ENCODE measurements at regions not wholly inside any gene's neighbourhood (a gene's known extent, or its start where the extent isn't known, plus 50 kb on each side); places are given as distances from the start of the nearest gene placed in this dataset.

DNA sequence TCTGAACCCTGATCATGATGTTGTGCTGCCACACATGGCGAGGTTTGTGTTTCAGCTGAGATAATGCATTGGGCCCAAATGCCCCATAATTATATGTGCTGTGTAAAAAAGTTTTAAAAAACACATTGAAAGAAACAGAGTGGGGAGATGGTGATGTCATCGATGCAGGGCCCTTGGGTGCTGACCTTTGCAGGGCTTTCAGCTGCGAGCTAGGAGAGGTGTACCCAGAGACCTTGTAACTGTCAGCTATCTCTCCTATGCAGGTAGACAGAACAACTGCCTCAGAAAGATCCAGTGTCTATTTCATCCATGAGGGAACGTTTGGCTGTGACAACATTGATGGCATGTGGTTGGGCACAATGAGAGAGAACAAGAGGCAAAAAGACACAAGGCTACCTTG is 286.9 kb upstream of the CELF4 start:
- DNase-seq = no peak

GRCh38 chr18:37847544-37847943 is 281.9 kb upstream of the CELF4 start:
- ChIA-PET POLR2A (ENCODE audit: partially characterized antibody) (no interaction called here), CTCF (ENCODE audit: partially characterized antibody) (no interaction called here)
- intact Hi-C loops (cut with micrococcal nuclease) = no loop called here
- no peak overlapping the region for H3K4me3 ChIP-seq (ENCODE audit: low read length in 2 of 2)
- H3K4me3 Mint-ChIP-seq = no peak overlapping the region
- H3K27me3 ChIP-seq (ENCODE audit: insufficient read depth, low read length) = no peaks in the 10 kb centered on the region
- DNase-seq = no peak
- H3K27me3 Mint-ChIP-seq = no peaks in the 10 kb centered on the region
- no peak overlapping the region for H3K27ac ChIP-seq (ENCODE audit: low read depth, low read length)
- H3K4me1 ChIP-seq (ENCODE audit: insufficient read depth, low read length) = no peaks in the 10 kb centered on the region
- no peaks in the 10 kb centered on the region for H3K9me3 ChIP-seq (ENCODE audit: control insufficient read depth in 1 of 2, low read length in 2 of 2)
- no peak overlapping the region for H3K27ac Mint-ChIP-seq
- no peaks in the 10 kb centered on the region for H3K36me3 Mint-ChIP-seq
- H3K9me3 Mint-ChIP-seq = peaks cover 0 to 13% (median 5%) of the 10 kb centered on the region in 8 donors
- no peaks in the 10 kb centered on the region for H3K36me3 ChIP-seq (ENCODE audit: insufficient read depth, low read length)
- H3K4me1 Mint-ChIP-seq = no peaks in the 10 kb centered on the region

More for the DNA sequence above, 286.9 kb upstream of the CELF4 start:
- Mint-ChIP-seq H3K27me3 (no peaks in the 10 kb centered on the region), H3K27ac (no peak overlapping the region), H3K36me3 (no peaks in the 10 kb centered on the region), H3K4me1 (peaks cover 0 to 2% (median 0%) of the 10 kb centered on the region in 4 donors), H3K9me3 (peaks cover 0 to 17% (median 9%) of the 10 kb centered on the region in 8 donors), H3K4me3 (no peak overlapping the region)
- Histone ChIP-seq H3K36me3 (ENCODE audit: insufficient read depth, low read length) (no peaks in the 10 kb centered on the region), H3K4me3 (ENCODE audit: low read length in 2 of 2) (no peak overlapping the region), H3K9me3 (ENCODE audit: control insufficient read depth in 1 of 2, low read length in 2 of 2) (no peaks in the 10 kb centered on the region), H3K4me1 (ENCODE audit: insufficient read depth, low read length) (no peaks in the 10 kb centered on the region), H3K27ac (ENCODE audit: low read depth, low read length) (no peak overlapping the region), H3K27me3 (ENCODE audit: insufficient read depth, low read length) (no peaks in the 10 kb centered on the region)
- intact Hi-C loops (cut with micrococcal nuclease) = no loop called here
- ChIA-PET POLR2A (ENCODE audit: partially characterized antibody) (no interaction called here), CTCF (ENCODE audit: partially characterized antibody) (no interaction called here)

DNA sequence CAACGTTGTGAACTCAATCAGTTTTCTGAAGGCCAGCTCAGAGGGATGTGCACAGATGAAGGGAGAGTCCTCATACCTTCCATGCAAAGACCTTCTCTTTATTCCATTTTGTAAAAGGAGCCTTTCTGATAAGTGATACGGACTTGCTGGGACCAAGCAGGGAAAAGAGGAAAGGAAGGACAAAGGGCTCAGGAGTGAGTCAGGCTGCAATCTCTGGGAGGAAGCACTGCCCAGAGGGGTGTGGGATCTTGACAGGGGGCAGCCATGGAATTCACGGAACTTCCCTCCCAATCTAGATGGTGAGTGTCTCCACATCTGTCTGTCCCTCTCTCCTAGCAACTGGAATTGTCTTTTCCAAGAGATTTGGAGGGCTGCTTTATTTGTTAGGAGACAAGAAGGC is 281.4 kb upstream of the CELF4 start:
- Histone ChIP-seq H3K4me3 (ENCODE audit: low read length in 2 of 2) (no peak overlapping the region), H3K36me3 (ENCODE audit: insufficient read depth, low read length) (no peaks in the 10 kb centered on the region), H3K9me3 (ENCODE audit: control insufficient read depth in 1 of 2, low read length in 2 of 2) (no peaks in the 10 kb centered on the region), H3K27me3 (ENCODE audit: insufficient read depth, low read length) (no peaks in the 10 kb centered on the region), H3K27ac (ENCODE audit: low read depth, low read length) (no peak overlapping the region), H3K4me1 (ENCODE audit: insufficient read depth, low read length) (no peaks in the 10 kb centered on the region)
- no peak overlapping the region for H3K27ac Mint-ChIP-seq
- H3K27me3 Mint-ChIP-seq = no peaks in the 10 kb centered on the region
- intact Hi-C loops (cut with micrococcal nuclease) = no loop called here
- peaks cover 0 to 13% (median 5%) of the 10 kb centered on the region in 8 donors for H3K9me3 Mint-ChIP-seq
- POLR2A ChIA-PET (ENCODE audit: partially characterized antibody) = no interaction called here
- no peaks in the 10 kb centered on the region for H3K36me3 Mint-ChIP-seq
- no peak overlapping the region for H3K4me3 Mint-ChIP-seq
- H3K4me1 Mint-ChIP-seq = no peaks in the 10 kb centered on the region
- CTCF ChIA-PET (ENCODE audit: partially characterized antibody) = no interaction called here
- DNase-seq = no peak

GRCh38 chr18:37845498-37845897 is 279.9 kb upstream of the CELF4 start:
- no peaks in the 10 kb centered on the region for H3K4me1 ChIP-seq (ENCODE audit: insufficient read depth, low read length)
- Mint-ChIP-seq H3K36me3 (no peaks in the 10 kb centered on the region), H3K27me3 (no peaks in the 10 kb centered on the region), H3K27ac (no peak overlapping the region), H3K4me3 (no peak overlapping the region), H3K9me3 (peaks cover 0 to 13% (median 5%) of the 10 kb centered on the region in 8 donors), H3K4me1 (no peaks in the 10 kb centered on the region)
- no peak for DNase-seq
- H3K36me3 ChIP-seq (ENCODE audit: insufficient read depth, low read length) = no peaks in the 10 kb centered on the region
- no peak overlapping the region for H3K27ac ChIP-seq (ENCODE audit: low read depth, low read length)
- no peaks in the 10 kb centered on the region for H3K27me3 ChIP-seq (ENCODE audit: insufficient read depth, low read length)
- H3K4me3 ChIP-seq (ENCODE audit: low read length in 2 of 2) = no peak overlapping the region
- H3K9me3 ChIP-seq (ENCODE audit: control insufficient read depth in 1 of 2, low read length in 2 of 2) = no peaks in the 10 kb centered on the region
- ChIA-PET POLR2A (ENCODE audit: partially characterized antibody) (no interaction called here), CTCF (ENCODE audit: partially characterized antibody) (no interaction called here)
- intact Hi-C loops (cut with micrococcal nuclease) = no loop called here

GRCh38 chr18:37844209-37844970 is 278.8 kb upstream of the CELF4 start:
- H3K4me3 Mint-ChIP-seq = no peak overlapping the region
- peaks cover 0 to 12% (median 4%) of the 10 kb centered on the region in 8 donors for H3K9me3 Mint-ChIP-seq
- ChIA-PET CTCF (ENCODE audit: partially characterized antibody) (interaction anchor here (1.0 kb wide), 1 partner anchor 10 kb away, joined by 3 read pairs; no protein-coding TSS in a partner anchor), POLR2A (ENCODE audit: partially characterized antibody) (no interaction called here)
- no peaks in the 10 kb centered on the region for H3K9me3 ChIP-seq (ENCODE audit: control insufficient read depth in 1 of 2, low read length in 2 of 2)
- H3K27me3 Mint-ChIP-seq = no peaks in the 10 kb centered on the region
- no peaks in the 10 kb centered on the region for H3K4me1 ChIP-seq (ENCODE audit: insufficient read depth, low read length)
- no peak overlapping the region for H3K27ac ChIP-seq (ENCODE audit: low read depth, low read length)
- H3K27ac Mint-ChIP-seq = no peak overlapping the region
- intact Hi-C loops (cut with micrococcal nuclease) = no loop called here
- no peaks in the 10 kb centered on the region for H3K27me3 ChIP-seq (ENCODE audit: insufficient read depth, low read length)
- no peaks in the 10 kb centered on the region for H3K36me3 Mint-ChIP-seq
- DNase-seq = no peak
- no peak overlapping the region for H3K4me3 ChIP-seq (ENCODE audit: low read length in 2 of 2)
- no peaks in the 10 kb centered on the region for H3K36me3 ChIP-seq (ENCODE audit: insufficient read depth, low read length)
- no peaks in the 10 kb centered on the region for H3K4me1 Mint-ChIP-seq

DNA sequence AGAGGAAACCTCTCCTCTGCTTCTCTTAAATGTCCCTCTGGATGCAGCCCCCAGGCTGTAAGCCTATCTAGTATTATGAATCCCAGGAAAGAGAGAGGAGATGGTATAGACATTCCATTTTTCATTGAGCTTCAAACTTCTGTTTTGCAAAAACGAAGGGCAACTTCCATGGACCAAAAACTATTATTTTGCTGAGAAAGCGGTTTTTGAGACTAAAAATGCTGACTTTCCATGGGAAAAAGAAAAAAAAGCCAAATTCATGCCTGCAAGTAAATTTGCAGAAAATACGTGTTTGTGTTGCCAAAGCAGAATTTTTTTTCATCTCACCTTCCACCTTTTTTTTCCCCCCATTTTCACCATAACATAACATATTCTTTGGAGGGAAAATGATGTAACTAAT is 272.5 kb upstream of the CELF4 start:
- Mint-ChIP-seq H3K36me3 (no peaks in the 10 kb centered on the region), H3K27ac (no peak overlapping the region), H3K4me1 (no peaks in the 10 kb centered on the region), H3K27me3 (no peaks in the 10 kb centered on the region), H3K4me3 (no peak overlapping the region), H3K9me3 (peaks cover 0 to 9% (median under 1%) of the 10 kb centered on the region in 8 donors)
- no peak overlapping the region for H3K4me3 ChIP-seq (ENCODE audit: low read length in 2 of 2)
- no peaks in the 10 kb centered on the region for H3K9me3 ChIP-seq (ENCODE audit: control insufficient read depth in 1 of 2, low read length in 2 of 2)
- no peak for DNase-seq
- no peaks in the 10 kb centered on the region for H3K36me3 ChIP-seq (ENCODE audit: insufficient read depth, low read length)
- no peaks in the 10 kb centered on the region for H3K4me1 ChIP-seq (ENCODE audit: insufficient read depth, low read length)
- H3K27me3 ChIP-seq (ENCODE audit: insufficient read depth, low read length) = no peaks in the 10 kb centered on the region
- ChIA-PET POLR2A (ENCODE audit: partially characterized antibody) (no interaction called here), CTCF (ENCODE audit: partially characterized antibody) (no interaction called here)
- no peak overlapping the region for H3K27ac ChIP-seq (ENCODE audit: low read depth, low read length)
- intact Hi-C loops (cut with micrococcal nuclease) = no loop called here

GRCh38 chr18:37836071-37836970 is 270.7 kb upstream of the CELF4 start:
- intact Hi-C loops (cut with micrococcal nuclease) = no loop called here
- no peak overlapping the region for H3K4me3 Mint-ChIP-seq

More at GRCh38 chr18:37836071-37836970, 270.7 kb upstream of the CELF4 start:
- H3K27ac ChIP-seq (ENCODE audit: low read depth, low read length) = no peak overlapping the region
- Mint-ChIP-seq H3K9me3 (peaks cover 0 to 13% (median 3%) of the 10 kb centered on the region in 8 donors), H3K36me3 (no peaks in the 10 kb centered on the region), H3K27ac (no peak overlapping the region), H3K4me1 (no peaks in the 10 kb centered on the region), H3K27me3 (no peaks in the 10 kb centered on the region)
- no peak overlapping the region for H3K4me3 ChIP-seq (ENCODE audit: low read length in 2 of 2)
- H3K9me3 ChIP-seq (ENCODE audit: control insufficient read depth in 1 of 2, low read length in 2 of 2) = no peaks in the 10 kb centered on the region
- no peaks in the 10 kb centered on the region for H3K4me1 ChIP-seq (ENCODE audit: insufficient read depth, low read length)
- POLR2A ChIA-PET (ENCODE audit: partially characterized antibody) = no interaction called here
- CTCF ChIA-PET (ENCODE audit: partially characterized antibody) = no interaction called here
- no peaks in the 10 kb centered on the region for H3K27me3 ChIP-seq (ENCODE audit: insufficient read depth, low read length)
- DNase-seq = no peak
- H3K36me3 ChIP-seq (ENCODE audit: insufficient read depth, low read length) = no peaks in the 10 kb centered on the region

Measured in CD4-positive, alpha-beta memory T cell (primary cell).